Suprapubic skin (tissue), 4 donors: ENCODE measurements at regions not wholly inside any gene's neighbourhood (a gene's known extent, or its start where the extent isn't known, plus 50 kb on each side); places are given as distances from the start of the nearest gene placed in this dataset.

Experiments used
- DNase-seq, 2 donors: peaks; one replicate each; pipeline ENCODE4 v3.0.0-alpha.2; 2019; ENCODE audit warnings: low spot score in 2 of 2
- H3K27ac ChIP-seq: fragments of 200-600 bp; sonication (generic); one replicate; pipeline ENCODE4 v1.5.1; 2019
- H3K27me3 ChIP-seq: fragments of 200-600 bp; sonication (generic); one replicate; pipeline ENCODE4 v1.5.1; 2019
- H3K36me3 ChIP-seq: fragments of 200-600 bp; sonication (generic); one replicate; pipeline ENCODE4 v1.5.1; 2019
- H3K4me1 ChIP-seq: fragments of 200-600 bp; sonication (generic); one replicate; pipeline ENCODE4 v1.5.1; 2019
- H3K4me3 ChIP-seq: fragments of 200-600 bp; sonication (generic); one replicate; pipeline ENCODE4 v1.5.1; 2019; ENCODE audit warnings: mild to moderate bottlenecking
- H3K9me3 ChIP-seq: fragments of 200-600 bp; sonication (generic); one replicate; pipeline ENCODE4 v1.5.1; 2019
- CTCF ChIP-seq, 2 donors: fragments of 200-600 bp in 1 of 2; fragments of 450-650 bp in 1 of 2; sonication (generic) in 1 of 2; IDR thresholded peaks; one replicate each; pipeline ENCODE4 v1.5.1; 2016 to 2019; ENCODE audit warnings: antibody characterized with exemption in 2 of 2, mild to moderate bottlenecking in 1 of 2, moderate library complexity in 1 of 2
- EP300 ChIP-seq: sonication (generic); formaldehyde crosslinking; IDR thresholded peaks from one replicate; pipeline ENCODE4 v1.6.1; 2017; ENCODE audit warnings: antibody characterized with exemption
- POLR2A ChIP-seq, 2 donors: fragments of 450-650 bp; IDR thresholded peaks; one replicate each; pipeline ENCODE4 v1.6.1; 2017; ENCODE audit warnings: antibody characterized with exemption in 2 of 2, mild to moderate bottlenecking in 2 of 2, moderate library complexity in 2 of 2
- POLR2AphosphoS5 ChIP-seq, 3 donors: sonication (generic); formaldehyde crosslinking; IDR thresholded peaks; one replicate each; pipeline ENCODE4 v1.6.1; 2017; ENCODE audit warnings: antibody characterized with exemption in 3 of 3
- WGBS: methylation state at CpG from one replicate; pipeline ENCODE4 v1.1.5; 2018; 5-methylcytosine and 5-hydroxymethylcytosine counted together

GRCh38 chrX:140848800-140849199, 139.2 kb downstream of the LINC00632 start:
- TF ChIP-seq EP300 (no peak), POLR2AphosphoS5 (IDR thresholded peaks at IDR 0.05) (no peak), POLR2A (IDR thresholded peaks at IDR 0.05) (no peak), CTCF (IDR thresholded peaks at IDR 0.05) (no peak)
- H3K36me3 ChIP-seq: no peaks in the 10 kb centered on the region
- DNase-seq: no peak
- H3K27ac ChIP-seq: no peak overlapping the region
- no peaks in the 10 kb centered on the region for H3K27me3 ChIP-seq
- H3K4me3 ChIP-seq: no peak overlapping the region
- H3K9me3 ChIP-seq: no peaks in the 10 kb centered on the region
- H3K4me1 ChIP-seq: no peaks in the 10 kb centered on the region
- 84% methylated on average over 5 of the region's 5 CpGs for WGBS

- H3K9me3 ChIP-seq: no peaks in the 10 kb centered on the region
- H3K27me3 ChIP-seq: no peaks in the 10 kb centered on the region
- H3K4me1 ChIP-seq: no peaks in the 10 kb centered on the region
- H3K27ac ChIP-seq: no peak overlapping the region
- H3K36me3 ChIP-seq: no peaks in the 10 kb centered on the region
- TF ChIP-seq EP300 (no peak), CTCF (IDR thresholded peaks at IDR 0.05) (no peak), POLR2AphosphoS5 (IDR thresholded peaks at IDR 0.05) (no peak), POLR2A (IDR thresholded peaks at IDR 0.05) (no peak)
- WGBS: no CpG with 5 or more reads among the region's 9 CpGs
- H3K4me3 ChIP-seq: no peak overlapping the region
- no peak for DNase-seq
These were observed 141.7 kb upstream of the SPANXB1 start for GRCh38 chrX:140860718-140861117.

GRCh38 chrX:140866446-140866845, 135.9 kb upstream of the SPANXB1 start:
- Histone ChIP-seq H3K4me1 (no peaks in the 10 kb centered on the region), H3K27me3 (no peaks in the 10 kb centered on the region), H3K36me3 (no peaks in the 10 kb centered on the region), H3K27ac (no peak overlapping the region), H3K9me3 (no peaks in the 10 kb centered on the region), H3K4me3 (no peak overlapping the region)
- 59% methylated on average over 1 of the region's 1 CpG for WGBS
- DNase-seq: no peak
- TF ChIP-seq EP300 (no peak), POLR2AphosphoS5 (IDR thresholded peaks at IDR 0.05) (no peak), POLR2A (IDR thresholded peaks at IDR 0.05) (no peak), CTCF (IDR thresholded peaks at IDR 0.05) (no peak)

GRCh38 chrX:140912606-140913005, 89.8 kb upstream of the SPANXB1 start:
- TF ChIP-seq POLR2A (IDR thresholded peaks at IDR 0.05): no peak
- Histone ChIP-seq H3K36me3 (no peaks in the 10 kb centered on the region), H3K9me3 (no peaks in the 10 kb centered on the region), H3K27me3 (no peaks in the 10 kb centered on the region), H3K4me1 (no peaks in the 10 kb centered on the region), H3K27ac (no peak overlapping the region), H3K4me3 (no peak overlapping the region)
- no peak for DNase-seq

GRCh38 chrX:140913802-140914501, 88.4 kb upstream of the SPANXB1 start:
- Histone ChIP-seq H3K4me3 (no peak overlapping the region), H3K4me1 (no peaks in the 10 kb centered on the region), H3K9me3 (no peaks in the 10 kb centered on the region), H3K27ac (no peak overlapping the region), H3K27me3 (no peaks in the 10 kb centered on the region), H3K36me3 (no peaks in the 10 kb centered on the region)
- 82% methylated on average over 3 of the region's 3 CpGs for WGBS
- no peak for DNase-seq
- TF ChIP-seq CTCF (IDR thresholded peaks at IDR 0.05) (no peak), EP300 (no peak), POLR2AphosphoS5 (IDR thresholded peaks at IDR 0.05) (no peak), POLR2A (IDR thresholded peaks at IDR 0.05) (no peak)

- no peaks in the 10 kb centered on the region for H3K4me1 ChIP-seq
- DNase-seq: no peak
- H3K36me3 ChIP-seq: no peaks in the 10 kb centered on the region
- no peak overlapping the region for H3K27ac ChIP-seq
- 74% methylated on average over 1 of the region's 1 CpG for WGBS
- no peak overlapping the region for H3K4me3 ChIP-seq
- TF ChIP-seq CTCF (IDR thresholded peaks at IDR 0.05): no peak
- TF ChIP-seq POLR2AphosphoS5 (IDR thresholded peaks at IDR 0.05): no peak
- TF ChIP-seq EP300: no peak
- no peak for TF ChIP-seq POLR2A (IDR thresholded peaks at IDR 0.05)
- H3K9me3 ChIP-seq: no peaks in the 10 kb centered on the region
- no peaks in the 10 kb centered on the region for H3K27me3 ChIP-seq
These were observed 85.5 kb upstream of the SPANXB1 start for GRCh38 chrX:140916872-140917271.
